CD4-positive, alpha-beta memory T cell (primary cell): ENCODE measurements at regions not wholly inside any gene's neighbourhood (a gene's known extent, or its start where the extent isn't known, plus 50 kb on each side); places are given as distances from the start of the nearest gene placed in this dataset.

ENCODE experiments used
- CTCF ChIA-PET: fragments of 350-600 bp; sonication (Branson Sonifier 250); formaldehyde crosslinking; loops from one replicate; lab custom pipeline; 2021; ENCODE audit warnings: inconsistent platforms; ENCODE audit not compliant: partially characterized antibody; lab: Charles Lee
- POLR2A ChIA-PET: fragments of 350-600 bp; sonication (Branson Sonifier 250); formaldehyde crosslinking; loops from one replicate; lab custom pipeline; 2021; ENCODE audit not compliant: partially characterized antibody; lab: Charles Lee
- DNase-seq, 5 donors: peaks; one replicate each; pipeline versions ENCODE4 v3.0.0 to v3.0.0-alpha.2; 2020 to 2022; ENCODE audit warnings: mixed read lengths in 1 of 5
- H3K27ac ChIP-seq: one replicate; pipeline ENCODE4 v1.7.0; 2013; ENCODE audit warnings: low read depth, low read length
- H3K27me3 ChIP-seq: 2 replicates; pipeline ENCODE4 v1.7.0; 2013; ENCODE audit warnings: mild to moderate bottlenecking, low read length, moderate library complexity; ENCODE audit not compliant: insufficient read depth
- H3K36me3 ChIP-seq: 2 replicates; pipeline ENCODE4 v1.7.0; 2013; ENCODE audit warnings: mild to moderate bottlenecking, low read length, moderate library complexity; ENCODE audit not compliant: insufficient read depth
- H3K4me1 ChIP-seq: 2 replicates; pipeline ENCODE4 v1.7.0; 2013; ENCODE audit warnings: mild to moderate bottlenecking, low read length, moderate library complexity; ENCODE audit not compliant: insufficient read depth
- H3K4me3 ChIP-seq, 2 donors: one replicate each; pipeline ENCODE4 v1.7.0; 2013; ENCODE audit warnings: low read length in 2 of 2, mild to moderate bottlenecking in 1 of 2
- H3K9me3 ChIP-seq, 2 donors: one replicate each; pipeline ENCODE4 v1.7.0; 2013; ENCODE audit warnings: low read length in 2 of 2, control low read depth in 1 of 2; ENCODE audit not compliant: control insufficient read depth in 1 of 2
- H3K27ac Mint-ChIP-seq, 7 donors: one replicate each; pipeline ENCODE4 v1.8.0; 2020 to 2021; ENCODE audit warnings: mixed read lengths in 7 of 7, mild to moderate bottlenecking in 6 of 7, inconsistent platforms in 3 of 7, moderate library complexity in 3 of 7
- H3K27me3 Mint-ChIP-seq, 2 donors: one replicate each; pipeline ENCODE4 v1.8.0; 2020 to 2021; ENCODE audit warnings: mixed read lengths in 2 of 2
- H3K36me3 Mint-ChIP-seq, 2 donors: one replicate each; pipeline ENCODE4 v1.8.0; 2020 to 2021; ENCODE audit warnings: mixed read lengths in 2 of 2, inconsistent platforms in 1 of 2, mild to moderate bottlenecking in 1 of 2
- H3K4me1 Mint-ChIP-seq, 4 donors: one replicate each; pipeline ENCODE4 v1.8.0; 2020 to 2021; ENCODE audit warnings: mixed read lengths in 4 of 4, mild to moderate bottlenecking in 1 of 4
- H3K4me3 Mint-ChIP-seq, 8 donors: one replicate each; pipeline ENCODE4 v1.8.0; 2020 to 2021; ENCODE audit warnings: mixed read lengths in 8 of 8, mild to moderate bottlenecking in 7 of 8, moderate library complexity in 6 of 8, inconsistent platforms in 3 of 8
- H3K9me3 Mint-ChIP-seq, 8 donors: one replicate each; pipeline ENCODE4 v1.8.0; 2020 to 2021; ENCODE audit warnings: mixed read lengths in 8 of 8, mild to moderate bottlenecking in 5 of 8, inconsistent platforms in 3 of 8, moderate library complexity in 1 of 8
- intact Hi-C: fragments of 100-400 bp; cut with micrococcal nuclease; formaldehyde crosslinking; loops from one replicate; pipeline ENCODE4 v1.15.1; 2023

DNA sequence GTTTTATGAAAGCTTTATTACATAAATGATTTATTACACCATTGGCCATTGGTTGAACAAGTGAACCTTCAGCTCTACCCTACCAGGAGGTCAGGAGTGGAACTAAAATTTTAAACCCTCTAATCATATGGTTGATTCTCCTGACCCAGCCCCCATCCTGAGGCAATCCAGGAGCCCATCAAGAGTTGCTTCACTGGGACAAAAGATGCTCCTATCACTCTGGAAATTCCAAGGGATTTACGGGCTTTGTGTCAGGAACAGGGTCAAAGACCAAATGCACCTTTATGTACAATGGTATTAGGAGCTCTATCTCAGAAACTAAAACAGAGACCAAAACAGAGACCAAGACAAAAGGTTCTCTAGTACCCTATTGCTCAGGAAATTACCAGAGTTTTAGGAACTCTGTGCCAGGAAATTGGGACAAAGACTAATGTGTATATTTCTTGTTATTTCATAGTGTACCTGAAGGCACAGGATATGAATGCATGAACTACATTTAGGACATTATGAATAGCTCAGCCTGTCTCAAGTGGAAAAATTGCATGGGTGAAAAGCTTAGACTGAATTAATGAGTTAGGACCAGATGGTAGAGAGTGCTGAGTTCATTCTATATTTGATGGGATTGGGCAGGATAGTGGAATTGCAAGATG lies 171.7 kb upstream of the FLRT2 start:
- no peaks in the 10 kb centered on the region for H3K4me1 ChIP-seq
- Mint-ChIP-seq H3K4me3 (no peak overlapping the region), H3K27me3 (no peaks in the 10 kb centered on the region), H3K4me1 (no peaks in the 10 kb centered on the region), H3K9me3 (peaks cover 6 to 34% (median 12%) of the 10 kb centered on the region in 8 donors), H3K36me3 (peaks cover 0 to 3% of the 10 kb centered on the region in 2 donors), H3K27ac (no peak overlapping the region)
- intact Hi-C loops = no loop called here
- no peak for DNase-seq
- ChIA-PET POLR2A (no interaction called here), CTCF (no interaction called here)
- no peak overlapping the region for H3K4me3 ChIP-seq
- H3K27ac ChIP-seq = no peak overlapping the region
- no peaks in the 10 kb centered on the region for H3K9me3 ChIP-seq
- H3K36me3 ChIP-seq = no peaks in the 10 kb centered on the region
- no peaks in the 10 kb centered on the region for H3K27me3 ChIP-seq

DNA sequence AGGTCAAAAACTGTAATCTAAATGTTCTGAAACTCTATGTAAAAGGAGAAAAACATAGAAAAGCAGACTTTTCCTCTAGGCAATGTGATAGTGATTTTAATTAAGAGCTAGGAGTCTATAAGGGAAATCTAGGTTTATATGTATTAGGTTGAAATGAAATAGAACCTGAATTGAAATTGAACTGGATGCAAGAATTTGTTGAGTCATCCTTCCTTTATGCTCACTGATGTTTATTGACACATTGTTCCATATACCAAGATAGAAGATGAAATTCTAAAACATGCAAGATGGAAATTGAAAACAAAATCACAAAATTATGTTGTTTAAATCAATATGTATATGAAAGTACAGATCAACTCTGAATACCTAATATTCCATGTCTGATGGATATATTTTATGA lies 170.4 kb upstream of the FLRT2 start:
- no peaks in the 10 kb centered on the region for H3K36me3 ChIP-seq
- H3K4me3 Mint-ChIP-seq = no peak overlapping the region
- CTCF ChIA-PET = no interaction called here

DNA sequence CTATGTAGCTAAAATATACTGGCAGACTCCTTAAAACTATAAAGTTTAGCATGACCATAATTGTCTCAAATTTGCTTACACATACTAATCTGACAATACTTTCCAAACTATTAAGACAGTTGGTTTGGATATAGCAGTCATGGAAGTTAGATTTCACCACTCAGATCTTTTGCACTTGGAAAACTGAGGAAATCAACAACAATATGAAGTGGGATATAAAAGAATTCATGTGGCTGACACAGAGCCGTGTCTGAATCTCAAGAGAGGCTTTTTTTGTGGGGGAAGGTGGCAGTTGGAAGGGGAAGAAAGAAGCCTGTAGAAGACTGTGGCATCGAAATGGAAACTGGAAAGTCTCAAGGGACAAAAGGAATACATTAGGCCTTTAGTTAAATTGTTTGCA lies 166.6 kb upstream of the FLRT2 start:
- Mint-ChIP-seq H3K27me3 (no peaks in the 10 kb centered on the region), H3K4me3 (no peak overlapping the region), H3K9me3 (peaks cover 0 to 18% (median 4%) of the 10 kb centered on the region in 8 donors), H3K36me3 (no peaks in the 10 kb centered on the region), H3K4me1 (no peaks in the 10 kb centered on the region), H3K27ac (no peak overlapping the region)
- H3K4me1 ChIP-seq = no peaks in the 10 kb centered on the region
- CTCF ChIA-PET = no interaction called here
- no peak for DNase-seq
- H3K27ac ChIP-seq = no peak overlapping the region
- H3K4me3 ChIP-seq = no peak overlapping the region
- H3K9me3 ChIP-seq = no peaks in the 10 kb centered on the region
- H3K27me3 ChIP-seq = no peaks in the 10 kb centered on the region
- intact Hi-C loops = no loop called here
- no peaks in the 10 kb centered on the region for H3K36me3 ChIP-seq
- POLR2A ChIA-PET = no interaction called here

More for the DNA sequence above, 170.4 kb upstream of the FLRT2 start:
- intact Hi-C loops = no loop called here
- H3K27ac ChIP-seq = no peak overlapping the region
- H3K27me3 ChIP-seq = no peaks in the 10 kb centered on the region
- H3K27ac Mint-ChIP-seq = no peak overlapping the region
- no peak overlapping the region for H3K4me3 ChIP-seq
- POLR2A ChIA-PET = no interaction called here
- H3K27me3 Mint-ChIP-seq = no peaks in the 10 kb centered on the region
- H3K4me1 Mint-ChIP-seq = no peaks in the 10 kb centered on the region
- DNase-seq = no peak
- H3K9me3 Mint-ChIP-seq = peaks cover 0 to 25% (median 7%) of the 10 kb centered on the region in 8 donors
- H3K36me3 Mint-ChIP-seq = no peaks in the 10 kb centered on the region
- H3K4me1 ChIP-seq = no peaks in the 10 kb centered on the region
- no peaks in the 10 kb centered on the region for H3K9me3 ChIP-seq

DNA sequence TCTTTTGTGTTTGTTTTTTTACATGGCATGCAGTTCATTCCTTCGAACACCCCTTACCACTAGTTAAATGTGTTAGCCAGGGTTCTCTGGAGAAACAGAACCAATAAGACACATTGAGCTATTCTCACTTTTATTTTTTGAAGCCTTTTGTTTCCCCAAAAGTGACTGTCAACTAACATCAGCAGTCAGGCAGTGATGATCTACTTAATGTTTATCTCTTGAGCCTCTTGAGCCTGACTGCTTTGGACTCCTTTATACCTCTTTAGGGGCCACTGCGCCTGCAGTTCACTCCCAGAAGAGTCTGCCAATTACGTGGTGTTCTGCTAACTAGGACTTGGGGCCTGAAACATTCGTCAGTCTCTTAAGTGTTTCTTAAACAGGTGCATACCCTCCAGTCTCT lies 163.7 kb upstream of the FLRT2 start:
- H3K4me1 ChIP-seq = no peaks in the 10 kb centered on the region
- H3K27ac Mint-ChIP-seq = no peak overlapping the region
- H3K36me3 Mint-ChIP-seq = no peaks in the 10 kb centered on the region
- DNase-seq = no peak
- intact Hi-C loops = no loop called here
- H3K36me3 ChIP-seq = no peaks in the 10 kb centered on the region
- H3K27me3 ChIP-seq = no peaks in the 10 kb centered on the region
- no peaks in the 10 kb centered on the region for H3K4me1 Mint-ChIP-seq
- H3K4me3 Mint-ChIP-seq = no peak overlapping the region
- H3K27me3 Mint-ChIP-seq = no peaks in the 10 kb centered on the region
- H3K9me3 Mint-ChIP-seq = peaks cover 2 to 33% (median 7%) of the 10 kb centered on the region in 8 donors
- ChIA-PET POLR2A (no interaction called here), CTCF (no interaction called here)
- no peak overlapping the region for H3K4me3 ChIP-seq
- H3K27ac ChIP-seq = no peak overlapping the region
- H3K9me3 ChIP-seq = no peaks in the 10 kb centered on the region

DNA sequence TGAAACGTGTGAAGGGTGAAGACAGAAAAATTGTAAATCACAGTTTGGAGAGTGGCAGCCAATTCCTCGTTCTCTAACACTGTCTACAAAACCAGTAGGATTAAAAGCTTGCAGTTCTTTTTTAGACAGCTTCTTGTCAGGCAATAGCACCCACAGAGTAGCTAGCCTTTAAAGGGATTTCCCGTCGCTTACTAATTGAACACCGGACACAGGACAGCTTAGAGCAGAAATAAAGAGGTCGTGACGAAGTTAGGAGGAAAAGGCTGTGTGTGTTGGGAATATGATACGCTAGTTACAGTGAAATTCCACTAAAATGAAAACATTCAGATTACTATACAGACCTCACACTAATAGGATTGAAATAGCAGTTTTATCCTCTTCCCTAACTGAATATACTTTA lies 149.1 kb upstream of the FLRT2 start:
- no peak overlapping the region for H3K27ac Mint-ChIP-seq
- H3K9me3 Mint-ChIP-seq = peaks cover 0 to 4% (median under 1%) of the 10 kb centered on the region in 8 donors
- H3K4me1 Mint-ChIP-seq = no peaks in the 10 kb centered on the region
- no peaks in the 10 kb centered on the region for H3K36me3 Mint-ChIP-seq
- Histone ChIP-seq H3K4me3 (no peak overlapping the region), H3K27ac (no peak overlapping the region), H3K36me3 (no peaks in the 10 kb centered on the region), H3K27me3 (no peaks in the 10 kb centered on the region), H3K4me1 (no peaks in the 10 kb centered on the region), H3K9me3 (no peaks in the 10 kb centered on the region)
- no peak for DNase-seq
- H3K4me3 Mint-ChIP-seq = no peak overlapping the region
- H3K27me3 Mint-ChIP-seq = no peaks in the 10 kb centered on the region
- CTCF ChIA-PET = no interaction called here
- intact Hi-C loops = no loop called here
- POLR2A ChIA-PET = no interaction called here

DNA sequence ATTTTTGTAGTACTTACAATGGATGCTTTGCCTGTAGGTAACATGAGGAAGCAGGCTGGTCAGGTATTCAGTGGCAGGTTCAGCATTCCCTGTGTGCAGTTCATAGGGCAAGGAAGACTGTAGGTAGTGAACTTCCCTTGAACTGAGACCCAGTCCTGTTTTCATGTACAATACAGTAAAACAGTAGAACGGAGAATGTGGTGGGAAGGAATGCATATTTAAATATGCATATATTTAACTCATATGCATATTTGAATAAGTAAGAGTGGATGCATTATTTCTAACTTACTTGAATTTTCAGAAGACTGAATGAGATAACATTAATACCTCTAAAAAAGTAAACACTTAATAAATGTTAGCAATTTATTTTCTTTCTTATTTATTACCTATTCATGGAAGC lies 147.6 kb upstream of the FLRT2 start:
- Histone ChIP-seq H3K36me3 (no peaks in the 10 kb centered on the region), H3K27ac (no peak overlapping the region), H3K9me3 (no peaks in the 10 kb centered on the region), H3K4me1 (no peaks in the 10 kb centered on the region), H3K27me3 (no peaks in the 10 kb centered on the region), H3K4me3 (no peak overlapping the region)
- DNase-seq = no peak
- no peak overlapping the region for H3K4me3 Mint-ChIP-seq
- POLR2A ChIA-PET = no interaction called here
- H3K27ac Mint-ChIP-seq = no peak overlapping the region
- H3K4me1 Mint-ChIP-seq = no peaks in the 10 kb centered on the region
- CTCF ChIA-PET = no interaction called here
- H3K27me3 Mint-ChIP-seq = no peaks in the 10 kb centered on the region
- intact Hi-C loops = no loop called here
- no peaks in the 10 kb centered on the region for H3K36me3 Mint-ChIP-seq
- peaks cover 0 to 4% (median 0%) of the 10 kb centered on the region in 8 donors for H3K9me3 Mint-ChIP-seq

DNA sequence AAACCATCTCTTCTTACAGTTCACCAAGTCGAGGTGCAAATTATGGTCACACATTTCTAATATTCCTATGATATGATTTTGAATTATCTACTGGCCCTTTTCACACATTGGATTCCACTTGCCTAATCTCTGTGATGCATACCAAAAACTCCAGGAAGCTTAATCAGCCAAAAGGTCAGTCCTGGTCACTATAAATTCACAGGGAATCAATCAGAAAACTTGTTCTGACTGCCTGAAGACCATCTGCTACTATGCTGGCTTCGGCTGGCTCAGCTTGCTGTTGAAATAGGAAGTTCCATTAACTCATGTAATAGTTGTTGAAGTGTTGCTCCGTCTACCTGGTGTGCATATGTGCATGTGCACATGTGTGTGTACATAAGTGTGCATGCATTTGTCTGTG lies 142.8 kb upstream of the FLRT2 start:
- no peaks in the 10 kb centered on the region for H3K27me3 ChIP-seq
- H3K27me3 Mint-ChIP-seq = no peaks in the 10 kb centered on the region

DNA sequence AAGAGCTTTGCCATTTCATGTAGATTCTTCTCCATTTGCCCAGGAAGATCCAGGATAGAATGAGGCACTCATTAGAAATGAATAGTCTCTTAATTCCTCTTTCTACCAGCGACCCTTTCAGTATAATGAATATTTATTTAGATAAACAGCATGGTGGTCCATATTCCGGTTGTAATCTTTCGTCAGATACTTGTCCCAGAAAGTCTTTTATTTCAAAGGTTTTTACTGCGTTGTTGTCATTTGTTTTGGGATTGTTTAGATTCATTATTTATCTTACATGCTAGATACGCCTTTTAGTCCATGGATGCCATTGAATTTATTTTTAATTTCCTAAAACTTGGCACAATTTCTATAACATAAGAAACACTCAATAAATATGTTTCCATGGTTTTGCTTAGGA lies 139.7 kb upstream of the FLRT2 start:
- POLR2A ChIA-PET = no interaction called here
- no peaks in the 10 kb centered on the region for H3K27me3 Mint-ChIP-seq
- H3K9me3 Mint-ChIP-seq = peaks cover 0 to 4% (median 1%) of the 10 kb centered on the region in 8 donors
- no peak overlapping the region for H3K27ac Mint-ChIP-seq
- H3K4me3 Mint-ChIP-seq = no peak overlapping the region
- intact Hi-C loops = no loop called here
- no peaks in the 10 kb centered on the region for H3K36me3 Mint-ChIP-seq
- no peak for DNase-seq
- CTCF ChIA-PET = no interaction called here
- no peaks in the 10 kb centered on the region for H3K4me1 Mint-ChIP-seq
- Histone ChIP-seq H3K9me3 (no peaks in the 10 kb centered on the region), H3K4me3 (no peak overlapping the region), H3K4me1 (no peaks in the 10 kb centered on the region), H3K36me3 (no peaks in the 10 kb centered on the region), H3K27me3 (no peaks in the 10 kb centered on the region), H3K27ac (no peak overlapping the region)

More for the DNA sequence above, 142.8 kb upstream of the FLRT2 start:
- H3K4me3 ChIP-seq = no peak overlapping the region
- no peaks in the 10 kb centered on the region for H3K9me3 ChIP-seq
- no peaks in the 10 kb centered on the region for H3K4me1 ChIP-seq
- Mint-ChIP-seq H3K27ac (no peak overlapping the region), H3K4me1 (no peaks in the 10 kb centered on the region), H3K36me3 (no peaks in the 10 kb centered on the region), H3K4me3 (no peak overlapping the region), H3K9me3 (peaks cover 0 to 4% (median 0%) of the 10 kb centered on the region in 8 donors)
- CTCF ChIA-PET = no interaction called here
- intact Hi-C loops = no loop called here
- POLR2A ChIA-PET = no interaction called here
- no peaks in the 10 kb centered on the region for H3K36me3 ChIP-seq
- DNase-seq = no peak
- H3K27ac ChIP-seq = no peak overlapping the region
